ENCODE measurements at regions not wholly inside any gene's neighbourhood (a gene's known extent, or its start where the extent isn't known, plus 50 kb on each side); places are given as distances from the start of the nearest gene placed in this dataset.

- TF ChIP-seq CTCF (IDR thresholded peaks at IDR 0.05; ENCODE audit: poor library complexity) (no peak), EZH2 (IDR thresholded peaks at IDR 0.05; ENCODE audit: borderline replicate concordance) (no peak)
Measured at GRCh38 chr11:80553565-80553964, 1112.7 kb upstream of the TENM4 start.
